IMR-90 (cell line): ENCODE measurements at regions not wholly inside any gene's neighbourhood (a gene's known extent, or its start where the extent isn't known, plus 50 kb on each side); places are given as distances from the start of the nearest gene placed in this dataset.

Experiments used
- ATAC-seq: fragments of 200-7000 bp; cut with Tn5 transposase; 2 replicates; pipeline ENCODE4 v1.9.1; 2020; ENCODE audit warnings: low read depth, mild to moderate bottlenecking, moderate library complexity
- BruUV-seq: library from RNA; stranded (reverse); fragments of 400-500 nt; replicated peaks from 2 replicates; lab custom pipeline; 2021; lab: Mats Ljungman, UMichigan
- CTCF ChIA-PET: fragments of 300-600 bp; formaldehyde crosslinking; extraction: SDS; loops from one replicate; lab custom pipeline; 2021; ENCODE audit warnings: antibody characterized with exemption; lab: Yijun Ruan, JAX
- POLR2A ChIA-PET: fragments of 300-600 bp; sonication (Branson Sonifier 250); formaldehyde crosslinking; loops from one replicate; lab custom pipeline; 2022; ENCODE audit warnings: antibody characterized with exemption; ENCODE audit not compliant: unreplicated experiment; lab: Charles Lee
- DNase-seq: peaks from one replicate; pipeline ENCODE4 v3.0.0; 2013
- H2AFZ ChIP-seq: replicated peaks from 2 replicates; pipeline ENCODE3; 2013; ENCODE audit warnings: low read length, mild to moderate bottlenecking; ENCODE audit not compliant: poor library complexity
- H2AK5ac ChIP-seq: 2 replicates; pipeline ENCODE4 v1.6.1; 2013; ENCODE audit warnings: low read depth, low read length, inconsistent platforms
- H2AK9ac ChIP-seq: replicated peaks from 2 replicates; pipeline ENCODE3; 2013; ENCODE audit warnings: mild to moderate bottlenecking, low read depth, low read length, moderate library complexity; ENCODE audit not compliant: poor library complexity
- H2BK120ac ChIP-seq: 2 replicates; pipeline ENCODE4 v1.6.1; 2013; ENCODE audit warnings: low read depth, low read length, inconsistent platforms
- H2BK15ac ChIP-seq: 3 replicates; pipeline ENCODE4 v1.6.1; 2013; ENCODE audit warnings: low read depth, low read length, inconsistent platforms
- H2BK20ac ChIP-seq: 2 replicates; pipeline ENCODE4 v1.6.1; 2013; ENCODE audit warnings: low read depth, mild to moderate bottlenecking, inconsistent platforms, low read length, moderate library complexity
- H2BK5ac ChIP-seq: 2 replicates; pipeline ENCODE4 v1.6.1; 2013; ENCODE audit warnings: mild to moderate bottlenecking, low read depth, low read length, inconsistent platforms; ENCODE audit not compliant: poor library complexity, severe bottlenecking
- H3K14ac ChIP-seq: replicated peaks from 2 replicates; pipeline ENCODE4 v1.6.1; 2013; ENCODE audit warnings: low read depth, low read length, inconsistent platforms
- H3K18ac ChIP-seq: 2 replicates; pipeline ENCODE4 v1.6.1; 2013; ENCODE audit warnings: low read depth, low read length, control low read depth
- H3K23ac ChIP-seq: 2 replicates; pipeline ENCODE4 v1.6.1; 2013; ENCODE audit warnings: low read depth, low read length, inconsistent platforms
- H3K27ac ChIP-seq: 2 replicates; pipeline ENCODE4 v1.5.1; 2013; ENCODE audit warnings: mild to moderate bottlenecking, control low read depth, low read length; ENCODE audit not compliant: insufficient read depth
- H3K27me3 ChIP-seq: 2 replicates; pipeline ENCODE4 v1.6.1; 2013; ENCODE audit warnings: low read length; ENCODE audit not compliant: control insufficient read depth, insufficient read depth
- H3K36me3 ChIP-seq: 2 replicates; pipeline ENCODE4 v1.6.1; 2013; ENCODE audit warnings: low read length, mixed read lengths; ENCODE audit not compliant: control insufficient read depth, insufficient read depth
- H3K4ac ChIP-seq: 2 replicates; pipeline ENCODE4 v1.6.1; 2013; ENCODE audit warnings: low read depth, low read length, inconsistent platforms
- H3K4me1 ChIP-seq: 2 replicates; pipeline ENCODE4 v1.6.1; 2013; ENCODE audit warnings: low read length, mixed read lengths; ENCODE audit not compliant: control insufficient read depth, insufficient read depth
- H3K4me2 ChIP-seq: 2 replicates; pipeline ENCODE4 v1.6.1; 2013; ENCODE audit warnings: low read depth, mild to moderate bottlenecking, control low read depth, low read length, moderate library complexity
- H3K4me3 ChIP-seq: 2 replicates; pipeline ENCODE4 v1.5.1; 2013; ENCODE audit warnings: low read depth, mild to moderate bottlenecking, control low read depth, low read length, moderate library complexity; ENCODE audit not compliant: insufficient read depth
- H3K56ac ChIP-seq: 2 replicates; pipeline ENCODE4 v1.6.1; 2013; ENCODE audit warnings: low read length, inconsistent platforms; ENCODE audit not compliant: insufficient read depth; ENCODE audit errors: extremely low read depth
- H3K79me1 ChIP-seq, 2 experiments: 2 replicates each; pipeline ENCODE4 v1.6.1; 2013; ENCODE audit warnings: low read length in 2 of 2, inconsistent platforms in 1 of 2, low read depth in 1 of 2
- H3K9ac ChIP-seq: 2 replicates; pipeline ENCODE4 v1.6.1; 2013; ENCODE audit warnings: low read depth, low read length, control low read depth
- H3K9me1 ChIP-seq: 2 replicates; pipeline ENCODE4 v1.6.1; 2013; ENCODE audit warnings: low read length, inconsistent platforms; ENCODE audit not compliant: insufficient read depth
- H3K9me3 ChIP-seq: 2 replicates; pipeline ENCODE4 v1.6.1; 2013; ENCODE audit warnings: low read length; ENCODE audit not compliant: control insufficient read depth, insufficient read depth
- H4K20me1 ChIP-seq: 2 replicates; pipeline ENCODE4 v1.6.1; 2013; ENCODE audit warnings: low read length, inconsistent platforms; ENCODE audit not compliant: insufficient read depth
- H4K5ac ChIP-seq: 2 replicates; pipeline ENCODE4 v1.6.1; 2013; ENCODE audit warnings: mild to moderate bottlenecking, low read depth, low read length, control low read depth
- H4K8ac ChIP-seq, 2 experiments: 2 replicates each; pipeline ENCODE4 v1.6.1; 2013; ENCODE audit warnings: low read depth in 2 of 2, low read length in 2 of 2, control low read depth in 1 of 2, inconsistent platforms in 1 of 2
- H4K91ac ChIP-seq: 2 replicates; pipeline ENCODE4 v1.6.1; 2013; ENCODE audit warnings: low read depth, low read length, inconsistent platforms; ENCODE audit not compliant: insufficient read depth
- BHLHE40 ChIP-seq: fragments of 150-350 bp; IDR thresholded peaks from 2 replicates; pipeline ENCODE4 v1.6.1; 2016; ENCODE audit warnings: mild to moderate bottlenecking, low read depth, low read length
- CEBPB ChIP-seq: IDR thresholded peaks from 2 replicates; pipeline ENCODE4 v1.6.1; 2012; ENCODE audit warnings: low read depth, low read length, improper control_type of control experiment
- CHD1 ChIP-seq: IDR thresholded peaks from 2 replicates; pipeline ENCODE4 v1.6.1; 2012; ENCODE audit warnings: low read depth, low read length, improper control_type of control experiment
- FOS ChIP-seq: fragments of 150-350 bp; IDR thresholded peaks from 2 replicates; pipeline ENCODE4 v1.6.1; 2016; ENCODE audit warnings: low read depth, low read length
- MAFK ChIP-seq: IDR thresholded peaks from 2 replicates; pipeline ENCODE4 v1.6.1; 2012; ENCODE audit warnings: low read depth, low read length, improper control_type of control experiment
- MAZ ChIP-seq: IDR thresholded peaks from 2 replicates; pipeline ENCODE4 v1.6.1; 2012; ENCODE audit warnings: low read depth, mild to moderate bottlenecking, low read length, improper control_type of control experiment, moderate library complexity, borderline replicate concordance
- MXI1 ChIP-seq: IDR thresholded peaks from 2 replicates; pipeline ENCODE4 v1.6.1; 2012; ENCODE audit warnings: low read depth, mild to moderate bottlenecking, low read length, moderate library complexity, borderline replicate concordance
- NFE2L2 ChIP-seq: fragments of 150-350 bp; IDR thresholded peaks from 2 replicates; pipeline ENCODE4 v1.6.1; 2016; ENCODE audit warnings: low read depth, mild to moderate bottlenecking, low read length
- POLR2A ChIP-seq: IDR thresholded peaks from 2 replicates; pipeline ENCODE4 v1.6.1; 2012; ENCODE audit warnings: mild to moderate bottlenecking, low read depth, low read length
- RAD21 ChIP-seq: IDR thresholded peaks from 2 replicates; pipeline ENCODE4 v1.6.1; 2012; ENCODE audit warnings: low read length, improper control_type of control experiment
- RCOR1 ChIP-seq: IDR thresholded peaks from 2 replicates; pipeline ENCODE4 v1.6.1; 2012; ENCODE audit warnings: mild to moderate bottlenecking, low read length, improper control_type of control experiment; ENCODE audit not compliant: insufficient replicate concordance
- SMC3 ChIP-seq: fragments of 150-350 bp; IDR thresholded peaks from 2 replicates; pipeline ENCODE4 v1.6.1; 2016; ENCODE audit warnings: low read depth, mild to moderate bottlenecking, antibody characterized with exemption, low read length, moderate library complexity
- WGBS, 2 experiments: methylation state at CpG; one replicate each; pipeline versions ENCODE4 v1.1.5 to v1.1.7; 2013; ENCODE audit warnings: missing lambda C conversion rate in 2 of 2; ENCODE audit not compliant: insufficient read length in 1 of 2; ENCODE audit errors: extremely low coverage in 2 of 2; 5-methylcytosine and 5-hydroxymethylcytosine counted together
- dilution Hi-C: fragments of 300-500 bp; cut with HindIII; formaldehyde crosslinking; loops from one replicate; pipeline ENCODE4 v1.14.3; 2018; ENCODE audit warnings: low sequenced_read_pairs; ENCODE audit not compliant: unreplicated experiment
- in situ Hi-C: fragments of 300-500 bp; cut with MboI; formaldehyde crosslinking; loops from 3 replicates; pipeline ENCODE4 v1.14.3; 2019; ENCODE audit warnings: low sequenced_read_pairs, inconsistent platforms, mixed read lengths
- intact Hi-C: fragments of 100-400 bp; cut with micrococcal nuclease; formaldehyde crosslinking; loops from 2 replicates; pipeline ENCODE4 v1.10.0; 2022
- TF ChIP-seq, protein P1 (sequence below): conservative IDR thresholded peaks from 2 replicates; pipeline ENCODE4 v1.5.1; 2012; ENCODE audit warnings: mild to moderate bottlenecking, low read depth, low read length, improper control_type of control experiment
- TF ChIP-seq, protein P2 (sequence below): fragments of 150-350 bp; IDR thresholded peaks from 2 replicates; pipeline ENCODE4 v1.6.1; 2016; ENCODE audit warnings: low read depth, mild to moderate bottlenecking, low read length, moderate library complexity, borderline replicate concordance
- TF ChIP-seq, protein P3 (sequence below): fragments of 150-350 bp; IDR thresholded peaks from 2 replicates; pipeline ENCODE4 v1.6.1; 2017; ENCODE audit warnings: mild to moderate bottlenecking, antibody characterized with exemption, low read length, low read depth

DNA sequence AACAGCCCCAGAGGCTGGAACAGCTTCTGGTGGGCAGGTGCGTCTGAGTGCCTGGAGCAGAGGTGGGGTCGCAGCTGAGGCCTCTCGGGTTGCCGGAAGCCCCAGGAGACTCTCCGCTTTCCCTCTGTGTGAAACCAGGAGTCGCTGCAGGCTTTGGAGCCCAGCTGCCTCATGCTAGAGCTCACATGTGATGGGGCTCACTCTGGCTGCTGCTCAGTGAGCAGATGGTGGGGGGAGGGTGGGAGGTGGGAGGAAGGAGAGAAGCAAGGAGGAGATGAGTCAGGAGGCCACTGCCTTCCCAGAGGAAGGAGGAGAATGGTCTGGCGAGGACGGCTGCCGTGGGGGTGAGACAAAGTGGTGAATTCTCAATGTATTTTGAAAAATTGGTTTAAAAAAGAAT lies 290.1 kb upstream of the CHRNA7 start:
- in situ Hi-C loops: no loop called here

More for the DNA sequence above, 290.1 kb upstream of the CHRNA7 start:
- no peak overlapping the region for H3K4me2 ChIP-seq
- H3K27me3 ChIP-seq: no peaks in the 10 kb centered on the region
- H3K9ac ChIP-seq: no peak overlapping the region
- no peak overlapping the region for H2BK120ac ChIP-seq
- no peak overlapping the region for H3K18ac ChIP-seq
- H4K8ac ChIP-seq: no peak overlapping the region
- H4K20me1 ChIP-seq: no peaks in the 10 kb centered on the region
- no peak overlapping the region for H3K4ac ChIP-seq
- H3K23ac ChIP-seq: no peak overlapping the region
- DNase-seq (no peak), ATAC-seq (no peak)
- H2BK20ac ChIP-seq: no peak overlapping the region
- ChIA-PET CTCF (no interaction called here), POLR2A (no interaction called here)
- TF ChIP-seq RCOR1 (no peak), BHLHE40 (no peak), MXI1 (no peak), SMC3 (no peak), POLR2A (no peak), MAFK (no peak), RAD21 (no peak), CEBPB (no peak), MAZ (no peak), NFE2L2 (no peak), CHD1 (no peak), FOS (no peak)
- TF ChIP-seq, protein P1, sequence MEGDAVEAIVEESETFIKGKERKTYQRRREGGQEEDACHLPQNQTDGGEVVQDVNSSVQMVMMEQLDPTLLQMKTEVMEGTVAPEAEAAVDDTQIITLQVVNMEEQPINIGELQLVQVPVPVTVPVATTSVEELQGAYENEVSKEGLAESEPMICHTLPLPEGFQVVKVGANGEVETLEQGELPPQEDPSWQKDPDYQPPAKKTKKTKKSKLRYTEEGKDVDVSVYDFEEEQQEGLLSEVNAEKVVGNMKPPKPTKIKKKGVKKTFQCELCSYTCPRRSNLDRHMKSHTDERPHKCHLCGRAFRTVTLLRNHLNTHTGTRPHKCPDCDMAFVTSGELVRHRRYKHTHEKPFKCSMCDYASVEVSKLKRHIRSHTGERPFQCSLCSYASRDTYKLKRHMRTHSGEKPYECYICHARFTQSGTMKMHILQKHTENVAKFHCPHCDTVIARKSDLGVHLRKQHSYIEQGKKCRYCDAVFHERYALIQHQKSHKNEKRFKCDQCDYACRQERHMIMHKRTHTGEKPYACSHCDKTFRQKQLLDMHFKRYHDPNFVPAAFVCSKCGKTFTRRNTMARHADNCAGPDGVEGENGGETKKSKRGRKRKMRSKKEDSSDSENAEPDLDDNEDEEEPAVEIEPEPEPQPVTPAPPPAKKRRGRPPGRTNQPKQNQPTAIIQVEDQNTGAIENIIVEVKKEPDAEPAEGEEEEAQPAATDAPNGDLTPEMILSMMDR: no peak
- TF ChIP-seq, protein P2, sequence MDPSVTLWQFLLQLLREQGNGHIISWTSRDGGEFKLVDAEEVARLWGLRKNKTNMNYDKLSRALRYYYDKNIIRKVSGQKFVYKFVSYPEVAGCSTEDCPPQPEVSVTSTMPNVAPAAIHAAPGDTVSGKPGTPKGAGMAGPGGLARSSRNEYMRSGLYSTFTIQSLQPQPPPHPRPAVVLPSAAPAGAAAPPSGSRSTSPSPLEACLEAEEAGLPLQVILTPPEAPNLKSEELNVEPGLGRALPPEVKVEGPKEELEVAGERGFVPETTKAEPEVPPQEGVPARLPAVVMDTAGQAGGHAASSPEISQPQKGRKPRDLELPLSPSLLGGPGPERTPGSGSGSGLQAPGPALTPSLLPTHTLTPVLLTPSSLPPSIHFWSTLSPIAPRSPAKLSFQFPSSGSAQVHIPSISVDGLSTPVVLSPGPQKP: no peak
- TF ChIP-seq, protein P3, sequence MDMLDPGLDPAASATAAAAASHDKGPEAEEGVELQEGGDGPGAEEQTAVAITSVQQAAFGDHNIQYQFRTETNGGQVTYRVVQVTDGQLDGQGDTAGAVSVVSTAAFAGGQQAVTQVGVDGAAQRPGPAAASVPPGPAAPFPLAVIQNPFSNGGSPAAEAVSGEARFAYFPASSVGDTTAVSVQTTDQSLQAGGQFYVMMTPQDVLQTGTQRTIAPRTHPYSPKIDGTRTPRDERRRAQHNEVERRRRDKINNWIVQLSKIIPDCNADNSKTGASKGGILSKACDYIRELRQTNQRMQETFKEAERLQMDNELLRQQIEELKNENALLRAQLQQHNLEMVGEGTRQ: no peak
- no peaks in the 10 kb centered on the region for H3K4me1 ChIP-seq
- no peaks in the 10 kb centered on the region; the same call in 1 of the 2 replicates for H3K9me3 ChIP-seq
- no peak overlapping the region for H2AK5ac ChIP-seq
- H2AK9ac ChIP-seq: no peak overlapping the region
- H3K14ac ChIP-seq: no peak overlapping the region
- no peak overlapping the region for H2BK5ac ChIP-seq
- no peak overlapping the region for H2BK15ac ChIP-seq
- H3K9me1 ChIP-seq: no peaks in the 10 kb centered on the region
- H3K56ac ChIP-seq: no peak overlapping the region
- H2AFZ ChIP-seq: no peak overlapping the region
- no peaks in the 10 kb centered on the region for H3K36me3 ChIP-seq
- dilution Hi-C loops: no loop called here
- no TSS peak for BruUV-seq
- H4K91ac ChIP-seq: no peak overlapping the region
- no peak overlapping the region for H4K5ac ChIP-seq
- intact Hi-C loops: no loop called here
- no peak overlapping the region for H3K27ac ChIP-seq
- H3K4me3 ChIP-seq: no peak overlapping the region
- WGBS, 2 experiments: 20% methylated on average over 8 of the region's 9 CpGs; no CpG with 5 or more reads in 1 of the 2 experiments
- H3K79me1 ChIP-seq: no peaks in the 10 kb centered on the region
